Ovary (tissue), 7 donors: ENCODE measurements at regions not wholly inside any gene's neighbourhood (a gene's known extent, or its start where the extent isn't known, plus 50 kb on each side); places are given as distances from the start of the nearest gene placed in this dataset.

Experiments
- DNase-seq, 5 donors: peaks; one replicate each; pipeline ENCODE4 v3.0.0-alpha.2; 2019 to 2020
- H3K27ac ChIP-seq, 2 donors: fragments of 200-600 bp; one replicate each; pipeline versions ENCODE4 v1.5.1 to v1.8.0; 2019 to 2022
- H3K27me3 ChIP-seq: fragments of 200-600 bp; one replicate; pipeline ENCODE4 v1.8.0; 2022
- H3K36me3 ChIP-seq: fragments of 200-600 bp; sonication (generic); one replicate; pipeline ENCODE4 v1.5.1; 2019
- H3K4me1 ChIP-seq: one replicate; pipeline ENCODE4 v1.8.1; 2013; ENCODE audit warnings: mild to moderate bottlenecking, moderate library complexity; ENCODE audit not compliant: insufficient read depth
- H3K4me3 ChIP-seq: fragments of 200-600 bp; sonication (generic); one replicate; pipeline ENCODE4 v1.5.1; 2017
- H3K9me3 ChIP-seq, 2 donors: fragments of 200-600 bp in 1 of 2; sonication (generic) in 1 of 2; one replicate each; pipeline versions ENCODE4 v1.5.1 to v1.8.1; 2013 to 2019; ENCODE audit warnings: mild to moderate bottlenecking in 1 of 2, moderate library complexity in 1 of 2
- EP300 ChIP-seq: sonication (generic); formaldehyde crosslinking; IDR thresholded peaks from one replicate; pipeline ENCODE4 v1.6.1; 2017; ENCODE audit warnings: antibody characterized with exemption
- POLR2A ChIP-seq: fragments of 450-650 bp; IDR thresholded peaks from one replicate; pipeline ENCODE4 v1.6.1; 2017; ENCODE audit warnings: antibody characterized with exemption, mild to moderate bottlenecking, moderate library complexity
- WGBS, 3 donors: extraction: QIAGEN DNeasy Blood & Tissue Kit in 1 of 3; methylation state at CpG; one replicate each; pipeline versions ENCODE4 v1.1.5 to v1.1.7; 2013 to 2017; 5-methylcytosine and 5-hydroxymethylcytosine counted together
- intact Hi-C, 4 donors: fragments of 100-400 bp; cut with DNase I; formaldehyde crosslinking; loops; one replicate each; pipeline versions ENCODE4 v1.11.0 to v1.15.1; 2022 to 2023
- TF ChIP-seq, protein P1 (sequence below), 3 donors: fragments of 450-650 bp in 2 of 3; fragments of 200-600 bp in 1 of 3; IDR thresholded peaks; one replicate each; pipeline versions ENCODE4 v1.5.1 to v1.8.0; 2016 to 2022; ENCODE audit warnings: antibody characterized with exemption in 3 of 3, mild to moderate bottlenecking in 1 of 3
- donor health status: DM: no; HTN: no; CAD: no; lungs with moderate emphysema.
- donor health status: DM: no; HTN: no; CAD: no.
- donor health status: Bipolar disorder and iron deficiency.
- donor health status: DM: no; HTN: no; CAD: no.
- donor health status: DM: yes; HTN: yes; CAD: no.

DNA sequence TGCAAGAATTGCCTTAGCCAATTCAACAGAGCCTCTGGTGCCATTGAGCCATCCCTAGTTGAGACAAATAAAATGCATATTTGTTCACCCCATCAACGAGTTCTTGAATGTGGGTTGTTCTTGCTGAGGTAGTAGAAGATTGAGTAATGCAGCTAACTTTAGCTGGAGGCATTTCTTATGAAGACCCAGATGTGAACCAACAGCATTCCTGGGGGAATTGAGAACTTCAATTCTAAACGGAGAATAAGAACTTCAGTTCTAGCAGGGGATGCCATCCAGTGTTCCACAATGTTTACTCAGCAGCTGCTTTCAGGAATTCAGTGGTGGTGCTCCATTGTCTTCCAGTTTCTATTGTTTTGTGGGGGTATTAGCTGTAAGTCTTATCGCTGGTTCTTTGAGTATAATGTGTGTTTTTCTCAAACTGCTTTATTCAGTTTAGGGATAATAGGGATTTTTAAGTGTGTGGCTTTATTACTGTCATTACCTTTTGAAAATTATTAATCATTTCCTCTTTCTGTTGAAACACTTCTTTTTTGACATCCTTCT is 1968.2 kb upstream of the NUDT12 start:
- H3K4me3 ChIP-seq = no peak overlapping the region
- intact Hi-C loops = loop anchor here in 1 of 4 donors (5.0 kb wide), 1 partner anchor 742 kb away; no protein-coding TSS in a partner anchor
- WGBS, 3 donors = 77 to 88% (median 87%) methylated on average over 3 of the region's 3 CpGs
- no peaks in the 10 kb centered on the region for H3K9me3 ChIP-seq
- TF ChIP-seq, protein P1, sequence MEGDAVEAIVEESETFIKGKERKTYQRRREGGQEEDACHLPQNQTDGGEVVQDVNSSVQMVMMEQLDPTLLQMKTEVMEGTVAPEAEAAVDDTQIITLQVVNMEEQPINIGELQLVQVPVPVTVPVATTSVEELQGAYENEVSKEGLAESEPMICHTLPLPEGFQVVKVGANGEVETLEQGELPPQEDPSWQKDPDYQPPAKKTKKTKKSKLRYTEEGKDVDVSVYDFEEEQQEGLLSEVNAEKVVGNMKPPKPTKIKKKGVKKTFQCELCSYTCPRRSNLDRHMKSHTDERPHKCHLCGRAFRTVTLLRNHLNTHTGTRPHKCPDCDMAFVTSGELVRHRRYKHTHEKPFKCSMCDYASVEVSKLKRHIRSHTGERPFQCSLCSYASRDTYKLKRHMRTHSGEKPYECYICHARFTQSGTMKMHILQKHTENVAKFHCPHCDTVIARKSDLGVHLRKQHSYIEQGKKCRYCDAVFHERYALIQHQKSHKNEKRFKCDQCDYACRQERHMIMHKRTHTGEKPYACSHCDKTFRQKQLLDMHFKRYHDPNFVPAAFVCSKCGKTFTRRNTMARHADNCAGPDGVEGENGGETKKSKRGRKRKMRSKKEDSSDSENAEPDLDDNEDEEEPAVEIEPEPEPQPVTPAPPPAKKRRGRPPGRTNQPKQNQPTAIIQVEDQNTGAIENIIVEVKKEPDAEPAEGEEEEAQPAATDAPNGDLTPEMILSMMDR (IDR thresholded peaks at IDR 0.05) = no peak
- TF ChIP-seq POLR2A (no peak), EP300 (no peak)
- no peaks in the 10 kb centered on the region for H3K27me3 ChIP-seq
- H3K36me3 ChIP-seq = no peaks in the 10 kb centered on the region
- H3K4me1 ChIP-seq = no peaks in the 10 kb centered on the region
- DNase-seq = no peak
- H3K27ac ChIP-seq = no peak overlapping the region

DNA sequence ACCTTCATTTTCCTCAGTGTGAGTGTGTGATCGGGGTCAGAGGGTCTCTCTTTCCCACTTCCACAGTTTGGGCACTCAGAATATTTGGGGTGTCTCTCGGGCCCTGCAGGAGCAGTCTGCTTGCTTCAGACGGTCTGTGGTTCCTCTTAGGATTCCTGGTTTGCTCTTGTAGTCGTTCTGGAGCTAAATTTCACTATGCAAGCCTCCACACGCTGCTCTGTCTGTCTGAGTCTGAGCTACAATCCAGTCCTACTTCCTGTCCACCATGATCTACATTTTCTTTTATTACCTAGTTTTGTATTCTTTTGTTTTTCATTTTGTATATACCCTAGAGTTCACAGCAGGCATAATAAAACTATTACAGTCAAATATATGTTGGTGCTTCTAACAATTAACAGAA is 1967.3 kb upstream of the NUDT12 start:
- no peak for DNase-seq
- intact Hi-C loops = loop anchor here in 1 of 4 donors (5.0 kb wide), 1 partner anchor 742 kb away; no protein-coding TSS in a partner anchor
- TF ChIP-seq EP300 (no peak), POLR2A (no peak)
- TF ChIP-seq, protein P1 (IDR thresholded peaks at IDR 0.05) = no peak

DNA sequence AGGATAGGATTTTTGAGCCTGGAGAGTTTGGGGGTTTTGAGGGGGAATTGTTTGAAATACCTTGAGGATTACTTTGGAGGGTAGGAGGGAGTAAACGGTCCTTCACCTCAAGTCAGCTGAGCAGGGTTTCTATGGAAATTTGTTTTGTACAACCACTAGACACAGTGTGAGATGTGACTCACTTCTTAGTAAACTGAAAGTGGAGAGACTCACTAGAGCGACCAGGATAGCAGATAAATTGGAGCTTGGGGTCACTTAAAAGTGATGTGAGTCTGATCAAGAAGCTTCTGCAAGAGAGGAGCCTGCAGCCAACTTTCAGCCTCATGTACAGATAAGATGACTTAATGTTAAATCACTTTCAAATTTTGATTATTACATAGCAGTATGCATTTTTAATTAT is 1945.9 kb upstream of the NUDT12 start:
- Histone ChIP-seq H3K4me3 (no peak overlapping the region), H3K27me3 (no peaks in the 10 kb centered on the region), H3K36me3 (no peaks in the 10 kb centered on the region), H3K9me3 (no peaks in the 10 kb centered on the region), H3K4me1 (no peaks in the 10 kb centered on the region), H3K27ac (no peak overlapping the region)
- no peak for TF ChIP-seq POLR2A
- TF ChIP-seq, protein P1 (IDR thresholded peaks at IDR 0.05) = no peak
- TF ChIP-seq EP300 = no peak
- 32 to 57% (median 34%) methylated on average over 2 of the region's 2 CpGs for WGBS, 3 donors
- intact Hi-C loops = no loop called here
- DNase-seq = no peak

More for the DNA sequence above, 1967.3 kb upstream of the NUDT12 start:
- H3K27me3 ChIP-seq = no peaks in the 10 kb centered on the region
- WGBS, 3 donors = 74 to 79% (median 77%) methylated on average over 5 of the region's 5 CpGs
- H3K9me3 ChIP-seq = no peaks in the 10 kb centered on the region
- no peaks in the 10 kb centered on the region for H3K36me3 ChIP-seq
- H3K4me3 ChIP-seq = no peak overlapping the region
- no peak overlapping the region for H3K27ac ChIP-seq
- no peaks in the 10 kb centered on the region for H3K4me1 ChIP-seq

DNA sequence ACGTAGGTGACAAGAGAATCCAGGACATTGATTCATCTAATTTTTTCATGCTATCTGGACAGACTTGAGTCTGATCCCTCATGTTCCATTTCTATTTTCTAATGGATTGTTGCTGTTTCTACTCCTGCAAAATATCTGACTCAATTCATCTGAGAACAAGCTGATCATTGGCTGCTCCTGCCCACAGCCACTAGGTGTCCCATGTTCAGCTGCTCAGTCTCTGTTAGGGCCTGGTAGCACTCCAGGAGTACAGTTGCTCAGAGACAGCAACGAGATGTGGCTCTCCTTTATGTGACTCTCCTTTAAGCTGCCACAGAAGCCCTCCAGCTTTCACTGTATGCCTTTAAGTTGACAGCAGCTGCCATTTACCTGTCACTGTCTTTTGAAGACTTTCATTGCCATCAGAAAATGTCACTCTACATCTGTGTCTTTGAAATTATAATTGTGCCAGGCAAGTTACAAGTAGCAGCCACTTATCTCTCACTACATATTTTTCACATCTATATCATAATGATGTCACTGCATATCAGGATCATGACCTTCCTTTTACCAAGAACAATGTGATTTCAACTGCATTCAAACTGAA is 1944.2 kb upstream of the NUDT12 start:
- Histone ChIP-seq H3K27ac (no peak overlapping the region), H3K27me3 (no peaks in the 10 kb centered on the region), H3K4me1 (no peaks in the 10 kb centered on the region), H3K36me3 (no peaks in the 10 kb centered on the region), H3K9me3 (no peaks in the 10 kb centered on the region), H3K4me3 (no peak overlapping the region)
- 50 to 68% (median 64%) methylated on average over 2 of the region's 2 CpGs for WGBS, 3 donors
- intact Hi-C loops = no loop called here
- DNase-seq = no peak
- TF ChIP-seq, protein P1 (IDR thresholded peaks at IDR 0.05) = no peak
- no peak for TF ChIP-seq POLR2A
- TF ChIP-seq EP300 = no peak
